Sigmoid colon (tissue), 6 donors: ENCODE measurements at regions not wholly inside any gene's neighbourhood (a gene's known extent, or its start where the extent isn't known, plus 50 kb on each side); places are given as distances from the start of the nearest gene placed in this dataset.

Source experiments
- DNase-seq: peaks from one replicate; pipeline ENCODE4 v3.0.0-alpha.2; 2019
- H3K27ac ChIP-seq, 4 donors: fragments of 200-600 bp; sonication (generic); one replicate each; pipeline ENCODE4 v1.5.1; 2016 to 2019; ENCODE audit warnings: mild to moderate bottlenecking in 1 of 4
- H3K27me3 ChIP-seq, 3 donors: fragments of 200-600 bp; sonication (generic); one replicate each; pipeline ENCODE4 v1.5.1; 2019; ENCODE audit warnings: mild to moderate bottlenecking in 1 of 3
- H3K36me3 ChIP-seq, 4 donors: fragments of 200-600 bp; sonication (generic); one replicate each; pipeline ENCODE4 v1.5.1; 2016 to 2019
- H3K4me1 ChIP-seq, 4 donors: fragments of 200-600 bp; sonication (generic); one replicate each; pipeline ENCODE4 v1.5.1; 2017 to 2019
- H3K4me3 ChIP-seq, 4 donors: fragments of 200-600 bp; sonication (generic); one replicate each; pipeline ENCODE4 v1.5.1; 2017 to 2019; ENCODE audit warnings: mild to moderate bottlenecking in 2 of 4, moderate library complexity in 1 of 4
- H3K9me3 ChIP-seq, 4 donors: fragments of 200-600 bp in 3 of 4; sonication (generic) in 3 of 4; one replicate each; pipeline versions ENCODE4 v1.5.1 to v1.6.1; 2013 to 2019
- CTCF ChIP-seq, 4 experiments: fragments of 450-650 bp in 3 of 4; fragments of 200-600 bp in 1 of 4; IDR thresholded peaks; one replicate each; pipeline ENCODE4 v1.5.1; 2016 to 2019; ENCODE audit warnings: antibody characterized with exemption in 4 of 4, mild to moderate bottlenecking in 3 of 4, moderate library complexity in 2 of 4
- EP300 ChIP-seq, 4 donors: sonication (generic); formaldehyde crosslinking; IDR thresholded peaks; one replicate each; pipeline ENCODE4 v1.6.1; 2017; ENCODE audit warnings: antibody characterized with exemption in 4 of 4
- POLR2A ChIP-seq, 2 donors: fragments of 450-650 bp; IDR thresholded peaks; one replicate each; pipeline ENCODE4 v1.6.1; 2016; ENCODE audit warnings: antibody characterized with exemption in 2 of 2, mild to moderate bottlenecking in 2 of 2, moderate library complexity in 2 of 2
- POLR2AphosphoS5 ChIP-seq, 4 donors: sonication (generic); formaldehyde crosslinking; IDR thresholded peaks; one replicate each; pipeline ENCODE4 v1.6.1; 2017; ENCODE audit warnings: antibody characterized with exemption in 4 of 4
- WGBS, 2 donors: extraction: QIAGEN DNeasy Blood & Tissue Kit; methylation state at CpG; one replicate each; pipeline ENCODE4 v1.1.7; 2013; 5-methylcytosine and 5-hydroxymethylcytosine counted together
- intact Hi-C: fragments of 100-400 bp; cut with DNase I; formaldehyde crosslinking; loops from one replicate; pipeline ENCODE4 v1.15.1; 2023
- donor health status: healthy with polysubstance abuse.
- donor health status: healthy.

GRCh38 chr20:55565096-55565773 is 440.1 kb downstream of the CBLN4 start:
- H3K36me3 ChIP-seq = no peaks in the 10 kb centered on the region
- H3K4me3 ChIP-seq = no peak overlapping the region
- TF ChIP-seq CTCF (IDR thresholded peaks at IDR 0.05) = no peak
- TF ChIP-seq EP300 (IDR thresholded peaks at IDR 0.05) = no peak
- TF ChIP-seq POLR2AphosphoS5 (IDR thresholded peaks at IDR 0.05) = no peak
- TF ChIP-seq POLR2A (IDR thresholded peaks at IDR 0.05) = no peak
- no peaks in the 10 kb centered on the region for H3K9me3 ChIP-seq
- H3K27ac ChIP-seq = no peak overlapping the region
- no peaks in the 10 kb centered on the region for H3K27me3 ChIP-seq
- DNase-seq = no peak
- no peaks in the 10 kb centered on the region for H3K4me1 ChIP-seq
- intact Hi-C loops = no loop called here
- WGBS, 2 donors = 72 to 84% methylated on average over 5 of the region's 5 CpGs

GRCh38 chr20:55561259-55561658 is 444.1 kb downstream of the CBLN4 start:
- WGBS, 2 donors = 88 to 91% methylated on average over 3 of the region's 3 CpGs

DNA sequence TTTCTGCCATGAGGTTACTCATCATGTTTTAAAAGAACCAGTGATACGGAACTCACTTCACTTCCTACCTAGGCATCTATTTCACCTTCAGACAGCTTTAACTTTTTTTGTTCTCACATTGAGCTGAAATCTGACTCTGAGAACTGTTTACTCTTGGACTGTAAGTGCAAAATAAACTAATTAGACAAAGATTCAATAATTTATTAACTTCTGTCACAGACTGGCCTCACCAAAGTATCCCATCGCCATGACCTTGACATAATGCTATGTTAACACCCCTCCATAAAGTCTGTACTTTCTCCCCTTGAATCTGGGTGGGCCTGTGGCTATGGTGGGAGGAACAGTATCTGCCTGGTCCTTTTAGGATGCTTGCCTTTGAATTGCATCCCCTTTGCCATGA is 448.1 kb downstream of the CBLN4 start:
- TF ChIP-seq CTCF (IDR thresholded peaks at IDR 0.05) = no peak
- no peak for TF ChIP-seq POLR2AphosphoS5 (IDR thresholded peaks at IDR 0.05)
- 61 to 81% methylated on average over 2 of the region's 2 CpGs for WGBS, 2 donors
- DNase-seq = no peak
- intact Hi-C loops = no loop called here
- no peaks in the 10 kb centered on the region for H3K36me3 ChIP-seq
- H3K9me3 ChIP-seq = no peaks in the 10 kb centered on the region
- H3K4me3 ChIP-seq = no peak overlapping the region
- H3K4me1 ChIP-seq = no peaks in the 10 kb centered on the region
- H3K27ac ChIP-seq = no peak overlapping the region
- H3K27me3 ChIP-seq = no peaks in the 10 kb centered on the region

More at GRCh38 chr20:55561259-55561658, 444.1 kb downstream of the CBLN4 start:
- H3K4me3 ChIP-seq = no peak overlapping the region
- no peaks in the 10 kb centered on the region for H3K36me3 ChIP-seq
- no peaks in the 10 kb centered on the region for H3K9me3 ChIP-seq
- intact Hi-C loops = no loop called here
- H3K27me3 ChIP-seq = no peaks in the 10 kb centered on the region
- no peak for DNase-seq
- H3K4me1 ChIP-seq = no peaks in the 10 kb centered on the region
- no peak overlapping the region for H3K27ac ChIP-seq
- TF ChIP-seq POLR2AphosphoS5 (IDR thresholded peaks at IDR 0.05) (no peak), CTCF (IDR thresholded peaks at IDR 0.05) (no peak), POLR2A (IDR thresholded peaks at IDR 0.05) (no peak), EP300 (IDR thresholded peaks at IDR 0.05) (no peak)

DNA sequence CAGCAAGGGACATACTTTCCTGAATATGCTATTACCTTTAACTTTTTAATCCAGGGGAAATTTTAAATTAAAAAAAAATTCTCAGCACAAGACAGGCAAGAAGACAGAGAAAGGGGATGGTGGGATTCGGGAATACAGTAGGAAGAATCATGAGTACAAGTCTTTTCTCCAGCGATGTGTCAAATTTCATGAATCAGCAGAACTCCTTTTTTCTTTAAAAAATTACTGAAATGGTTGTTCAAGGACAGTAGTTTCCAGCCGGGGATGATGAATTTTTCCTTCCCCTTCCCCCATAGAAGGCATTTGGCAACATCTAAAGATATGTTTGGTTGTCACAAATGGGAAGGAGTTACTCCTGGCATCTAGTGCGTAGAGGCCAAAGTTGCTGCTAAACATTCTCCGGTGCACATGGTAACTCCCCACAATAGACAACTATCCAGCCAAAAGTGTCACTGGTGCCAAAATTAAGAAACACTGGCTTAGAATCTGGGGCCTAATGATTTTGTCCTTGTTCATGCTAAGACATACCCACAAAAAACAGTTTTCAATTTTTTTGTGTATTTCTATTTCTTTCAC is 450.2 kb downstream of the CBLN4 start:
- no peak overlapping the region for H3K4me3 ChIP-seq
- H3K4me1 ChIP-seq = no peaks in the 10 kb centered on the region
- no peak for DNase-seq
- no peaks in the 10 kb centered on the region for H3K27me3 ChIP-seq
- H3K27ac ChIP-seq = no peak overlapping the region
- intact Hi-C loops = no loop called here
- no peaks in the 10 kb centered on the region for H3K36me3 ChIP-seq
- TF ChIP-seq POLR2A (IDR thresholded peaks at IDR 0.05) = no peak
- no peak for TF ChIP-seq CTCF (IDR thresholded peaks at IDR 0.05)
- no peak for TF ChIP-seq POLR2AphosphoS5 (IDR thresholded peaks at IDR 0.05)
- TF ChIP-seq EP300 (IDR thresholded peaks at IDR 0.05) = no peak
- no peaks in the 10 kb centered on the region for H3K9me3 ChIP-seq
- WGBS, 2 donors = 59 to 83% methylated on average over 5 of the region's 5 CpGs

DNA sequence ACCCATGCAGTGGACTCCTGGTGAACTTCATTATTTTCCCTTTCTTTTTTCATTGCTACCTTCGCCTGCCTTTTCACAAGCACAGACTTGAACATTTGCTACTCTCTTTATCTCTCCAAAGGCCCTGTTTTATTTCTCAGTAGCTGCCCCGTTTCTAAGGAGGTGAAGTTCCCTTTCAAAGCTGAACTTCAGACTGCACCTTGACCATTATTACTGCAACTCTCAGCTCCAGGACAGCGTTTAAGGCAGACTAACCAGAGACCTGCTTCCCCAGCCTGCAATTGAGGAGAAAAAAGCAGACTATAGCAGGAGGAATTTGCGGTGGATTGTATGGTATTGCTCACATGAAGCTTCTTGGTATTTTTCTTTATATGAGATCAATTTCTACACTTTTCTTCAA is 460.7 kb downstream of the CBLN4 start:
- 22 to 59% methylated on average over 4 of the region's 4 CpGs for whole genome bisulfite sequencing, 2 donors
- no peak for TF ChIP-seq EP300 (IDR thresholded peaks at IDR 0.05)
- no peak for TF ChIP-seq CTCF (IDR thresholded peaks at IDR 0.05)
- no peak for TF ChIP-seq POLR2A (IDR thresholded peaks at IDR 0.05)
- TF ChIP-seq POLR2AphosphoS5 (IDR thresholded peaks at IDR 0.05) = no peak
- H3K9me3 ChIP-seq = no peaks in the 10 kb centered on the region

More for the DNA sequence above, 460.7 kb downstream of the CBLN4 start:
- Histone ChIP-seq H3K27ac (no peak overlapping the region), H3K4me1 (no peaks in the 10 kb centered on the region), H3K36me3 (no peaks in the 10 kb centered on the region), H3K4me3 (no peak overlapping the region), H3K27me3 (no peaks in the 10 kb centered on the region)
- DNase-seq = no peak
- intact Hi-C loops = no loop called here
